ENCODE measurements at regions not wholly inside any gene's neighbourhood (a gene's known extent, or its start where the extent isn't known, plus 50 kb on each side); places are given as distances from the start of the nearest gene placed in this dataset.

DNA sequence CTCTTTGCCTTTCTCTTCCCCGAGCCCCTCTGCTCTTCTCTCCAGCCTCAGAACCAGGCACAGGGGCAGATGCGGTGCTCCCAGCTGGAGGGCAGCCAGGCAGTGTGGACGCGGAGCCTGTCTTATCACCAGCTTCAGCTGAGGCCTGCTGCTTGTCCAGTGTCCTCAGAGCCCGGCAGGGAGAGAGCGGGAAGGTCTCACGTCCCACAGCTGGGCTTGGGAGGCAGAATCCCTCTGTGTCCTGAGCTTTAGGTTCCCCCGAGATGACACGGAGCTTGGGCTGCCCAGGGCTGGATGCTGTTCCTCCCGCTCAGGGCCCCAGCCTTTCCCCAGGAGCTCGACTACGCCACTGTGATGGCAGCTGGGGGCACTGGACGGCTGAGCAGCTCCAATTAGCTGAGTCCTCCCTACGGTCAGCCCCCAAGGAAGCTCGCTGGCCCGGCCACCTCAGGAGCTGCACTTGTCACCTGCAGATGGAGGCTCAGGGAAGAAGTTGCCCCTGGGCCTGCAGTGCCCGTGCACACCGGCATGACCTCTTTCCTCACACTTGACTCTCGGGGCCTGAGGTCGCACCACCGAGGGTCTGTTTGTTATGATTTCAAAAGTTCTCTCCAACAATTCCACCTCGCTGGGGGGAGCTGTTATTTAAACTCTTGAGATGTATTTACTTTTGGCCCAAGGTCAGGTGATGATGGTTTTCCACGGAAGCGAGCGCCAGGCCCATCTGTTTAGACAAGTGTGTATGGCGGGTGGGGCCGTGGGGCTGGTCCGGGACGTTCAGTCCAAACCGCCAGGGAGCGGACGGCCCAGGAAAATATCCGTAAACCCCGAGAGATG lies 127.3 kb downstream of the SIK1 start:
- no peak for DNase-seq (ENCODE audit: low read depth in 1 of 2, low spot score in 1 of 2)
- in situ Hi-C loops (cut with HindIII; ENCODE audit: low pct_unique_long_range_greater_than_20kb, low sequenced_read_pairs), result no loop called here
- no peak for TF ChIP-seq JUND (IDR thresholded peaks at IDR 0.05; ENCODE audit: low read depth)

DNA sequence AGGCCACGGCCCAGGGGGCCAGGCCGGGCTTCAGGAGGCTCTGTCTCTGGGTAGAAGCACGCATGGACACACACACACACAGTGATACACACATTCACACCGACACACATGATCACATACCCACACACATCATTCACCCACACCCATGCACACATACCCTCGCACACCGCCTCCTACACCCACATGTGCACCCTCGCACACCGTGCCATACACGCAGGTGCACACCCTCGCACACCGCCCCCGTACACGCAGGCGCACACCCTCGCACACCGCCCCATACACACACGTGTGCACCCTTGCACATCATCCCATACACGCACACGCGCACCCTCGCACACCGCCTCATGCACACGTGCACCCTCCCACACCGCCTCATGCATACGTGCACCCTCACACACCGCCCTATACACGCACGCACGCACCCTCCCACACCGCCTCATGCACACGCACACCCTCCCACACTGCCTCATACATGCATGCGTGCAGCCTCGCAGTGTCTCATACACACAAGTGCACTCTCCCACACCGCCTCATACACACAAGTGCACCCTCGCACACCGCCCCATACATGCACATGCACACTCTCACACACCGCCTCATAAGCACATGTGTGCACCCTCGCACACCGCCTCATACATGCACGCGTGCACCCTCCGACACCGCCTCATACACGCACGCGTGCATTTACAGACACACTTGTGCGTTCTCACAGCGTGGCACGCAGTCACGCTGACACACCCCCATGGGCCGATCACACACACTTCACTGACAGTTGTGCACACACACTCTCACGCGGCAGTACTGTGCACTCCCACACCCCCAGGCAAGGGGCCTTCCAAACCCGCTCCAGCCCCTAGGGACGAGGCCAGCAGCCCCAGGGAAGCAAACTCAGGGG lies 128.1 kb downstream of the SIK1 start:
- in situ Hi-C loops (cut with HindIII; ENCODE audit: low pct_unique_long_range_greater_than_20kb, low sequenced_read_pairs), result no loop called here
- DNase-seq (ENCODE audit: low read depth in 1 of 2, low spot score in 1 of 2), result no peak
- TF ChIP-seq JUND (IDR thresholded peaks at IDR 0.05; ENCODE audit: low read depth), result no peak

DNA sequence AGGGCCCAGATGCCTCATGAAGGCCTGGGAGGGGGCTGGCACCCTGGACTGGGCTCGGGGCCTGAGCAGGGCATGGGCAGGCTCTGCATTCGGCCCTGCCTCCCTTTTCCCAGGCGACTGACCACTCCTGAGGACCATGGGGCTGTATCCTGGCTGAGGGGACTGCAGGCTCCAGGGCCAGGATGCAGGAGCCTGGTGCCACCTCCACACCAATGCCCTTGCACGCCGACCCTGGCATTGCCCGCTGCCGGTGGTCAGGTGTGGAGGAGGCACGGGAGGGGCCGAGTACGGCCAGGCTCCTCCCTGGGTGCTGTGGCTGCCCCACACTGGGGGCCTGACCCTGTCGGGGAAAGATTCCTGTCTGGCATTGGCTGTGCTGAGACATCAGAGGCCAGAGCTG lies 128.9 kb downstream of the SIK1 start:
- in situ Hi-C loops (cut with HindIII; ENCODE audit: low pct_unique_long_range_greater_than_20kb, low sequenced_read_pairs), result no loop called here
- DNase-seq (ENCODE audit: low read depth in 1 of 2, low spot score in 1 of 2), result no peak
- no peak for TF ChIP-seq JUND (IDR thresholded peaks at IDR 0.05; ENCODE audit: low read depth)

DNA sequence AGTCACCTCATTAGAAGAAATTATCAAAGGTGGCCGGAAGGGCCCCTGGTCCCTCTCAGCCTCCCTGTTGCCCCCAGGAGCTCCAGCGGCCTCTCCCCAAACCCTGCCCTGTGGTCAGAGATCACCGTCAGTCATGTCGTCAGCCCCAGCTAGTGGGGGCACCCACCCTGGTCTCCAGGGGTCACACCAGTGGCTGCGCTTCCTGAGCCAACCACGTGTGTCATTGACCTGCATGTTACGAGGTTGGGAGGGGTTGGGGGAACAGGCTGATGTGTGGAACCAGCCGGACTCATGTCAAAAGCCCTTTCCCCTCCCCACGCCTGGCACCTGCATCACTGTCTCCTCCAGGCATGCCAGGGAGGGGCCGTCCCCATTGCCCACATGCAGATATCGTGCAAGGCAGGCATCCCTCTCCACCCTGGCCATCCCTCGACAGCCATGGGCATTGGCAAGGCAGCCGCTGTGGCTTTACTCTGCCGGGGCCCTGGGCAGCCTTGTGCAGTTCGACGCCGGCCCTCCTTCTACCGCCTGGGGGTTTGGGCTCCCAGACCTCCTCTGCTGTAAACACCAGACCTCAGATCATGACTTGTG lies 128.7 kb downstream of the CRYAA start:
- DNase-seq (ENCODE audit: low read depth in 1 of 2, low spot score in 1 of 2), result no peak
- TF ChIP-seq JUND (IDR thresholded peaks at IDR 0.05; ENCODE audit: low read depth), result no peak
- in situ Hi-C loops (cut with HindIII; ENCODE audit: low pct_unique_long_range_greater_than_20kb, low sequenced_read_pairs), result no loop called here

DNA sequence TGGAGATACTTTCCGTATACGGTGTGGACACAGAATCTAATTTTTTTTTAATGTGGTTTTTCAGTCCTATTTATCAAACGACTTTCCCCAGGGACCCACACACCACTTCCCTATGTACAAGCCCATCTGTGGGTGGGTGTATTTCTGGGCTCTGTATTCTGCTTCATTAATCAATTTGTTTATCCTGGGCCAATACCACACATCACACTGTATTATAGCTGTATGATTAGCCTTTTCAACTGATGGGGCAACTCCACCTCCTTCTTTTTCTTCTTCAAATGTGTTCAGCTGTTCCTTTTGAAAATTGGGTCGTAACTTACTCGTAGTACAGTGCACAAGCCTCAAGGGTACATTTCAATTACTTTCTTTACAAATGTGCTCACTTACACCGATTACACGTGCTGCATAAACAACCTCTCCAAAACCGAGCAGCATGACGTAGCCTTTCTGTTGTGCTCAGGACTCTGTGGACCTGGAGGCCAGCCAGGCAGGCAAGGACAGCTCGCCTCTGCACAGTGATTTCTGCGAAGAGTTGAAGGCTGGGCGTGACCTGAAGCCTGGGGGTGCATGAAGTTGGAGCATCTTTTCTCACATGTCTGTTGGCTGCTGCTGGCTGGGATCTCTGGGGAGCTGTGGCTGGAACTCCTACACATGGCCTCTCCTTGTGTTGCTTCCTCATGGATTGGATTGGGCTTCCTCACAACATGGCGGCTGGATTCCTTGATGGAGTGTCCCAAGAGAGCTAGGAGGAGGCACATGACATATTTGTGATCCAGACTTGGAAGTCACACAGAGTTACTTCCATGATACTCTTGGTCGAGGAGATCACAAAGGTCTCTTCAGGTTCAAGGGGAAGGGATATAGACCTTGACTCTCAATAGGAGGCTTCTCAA lies 126.5 kb downstream of the CRYAA start:
- in situ Hi-C loops (cut with HindIII; ENCODE audit: low pct_unique_long_range_greater_than_20kb, low sequenced_read_pairs), result no loop called here

DNA sequence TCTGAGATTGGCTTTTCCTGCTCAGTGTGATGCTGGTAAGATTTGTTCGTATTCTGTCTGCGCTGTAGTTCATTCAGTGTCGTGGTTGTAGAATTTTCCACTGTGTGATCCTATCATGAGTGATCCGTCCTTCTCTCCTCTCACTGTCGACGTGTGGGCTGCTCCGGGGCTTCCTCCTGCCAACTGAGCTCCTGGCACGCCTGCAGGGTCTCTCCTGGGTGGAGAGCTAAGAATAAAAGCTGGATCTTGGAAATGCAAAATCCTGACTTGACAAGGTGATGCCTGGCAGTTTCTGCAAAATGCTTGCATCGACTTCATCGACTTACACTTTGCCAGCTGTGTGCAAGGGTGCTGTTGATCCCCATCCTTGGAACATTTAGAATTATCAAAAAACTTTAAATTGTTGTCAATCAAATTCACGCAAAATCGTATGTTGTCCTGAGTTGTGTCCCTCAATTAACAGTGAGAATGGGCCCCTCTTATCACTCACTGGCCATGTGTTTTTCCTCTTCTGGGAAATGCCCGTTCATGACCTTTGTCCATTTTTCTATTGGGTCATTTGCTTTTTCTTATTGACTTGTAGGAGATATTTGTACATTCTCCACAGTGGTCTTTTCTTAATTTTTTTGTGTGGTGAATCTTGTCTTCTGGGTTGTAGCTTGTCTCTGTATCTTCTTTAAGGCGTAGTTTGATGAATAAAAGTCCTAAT lies 125.5 kb downstream of the CRYAA start:
- in situ Hi-C loops (cut with HindIII; ENCODE audit: low pct_unique_long_range_greater_than_20kb, low sequenced_read_pairs), result no loop called here
- no peak for TF ChIP-seq JUND (IDR thresholded peaks at IDR 0.05; ENCODE audit: low read depth)
- no peak for DNase-seq (ENCODE audit: low read depth in 1 of 2, low spot score in 1 of 2)

More for the DNA sequence above, 126.5 kb downstream of the CRYAA start:
- DNase-seq (ENCODE audit: low read depth in 1 of 2, low spot score in 1 of 2), result no peak
- TF ChIP-seq JUND (IDR thresholded peaks at IDR 0.05; ENCODE audit: low read depth), result no peak

DNA sequence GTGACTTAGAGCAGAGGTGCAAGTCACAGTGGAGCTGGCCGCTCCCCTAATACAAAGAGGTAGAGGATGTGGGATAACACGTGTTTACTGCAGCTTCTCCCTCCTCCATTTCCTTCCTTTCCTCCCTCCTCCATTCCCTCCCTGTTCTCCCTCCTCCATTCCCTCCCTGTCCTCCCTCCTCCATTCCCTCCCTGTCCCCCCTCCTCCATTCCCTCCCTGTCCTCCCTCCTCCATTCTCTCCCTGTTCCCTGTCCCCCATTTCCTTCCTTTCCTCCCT lies 124.0 kb downstream of the CRYAA start:
- no peak for DNase-seq (ENCODE audit: low read depth in 1 of 2, low spot score in 1 of 2)
- TF ChIP-seq JUND (IDR thresholded peaks at IDR 0.05; ENCODE audit: low read depth), result no peak
- in situ Hi-C loops (cut with HindIII; ENCODE audit: low pct_unique_long_range_greater_than_20kb, low sequenced_read_pairs), result no loop called here

DNA sequence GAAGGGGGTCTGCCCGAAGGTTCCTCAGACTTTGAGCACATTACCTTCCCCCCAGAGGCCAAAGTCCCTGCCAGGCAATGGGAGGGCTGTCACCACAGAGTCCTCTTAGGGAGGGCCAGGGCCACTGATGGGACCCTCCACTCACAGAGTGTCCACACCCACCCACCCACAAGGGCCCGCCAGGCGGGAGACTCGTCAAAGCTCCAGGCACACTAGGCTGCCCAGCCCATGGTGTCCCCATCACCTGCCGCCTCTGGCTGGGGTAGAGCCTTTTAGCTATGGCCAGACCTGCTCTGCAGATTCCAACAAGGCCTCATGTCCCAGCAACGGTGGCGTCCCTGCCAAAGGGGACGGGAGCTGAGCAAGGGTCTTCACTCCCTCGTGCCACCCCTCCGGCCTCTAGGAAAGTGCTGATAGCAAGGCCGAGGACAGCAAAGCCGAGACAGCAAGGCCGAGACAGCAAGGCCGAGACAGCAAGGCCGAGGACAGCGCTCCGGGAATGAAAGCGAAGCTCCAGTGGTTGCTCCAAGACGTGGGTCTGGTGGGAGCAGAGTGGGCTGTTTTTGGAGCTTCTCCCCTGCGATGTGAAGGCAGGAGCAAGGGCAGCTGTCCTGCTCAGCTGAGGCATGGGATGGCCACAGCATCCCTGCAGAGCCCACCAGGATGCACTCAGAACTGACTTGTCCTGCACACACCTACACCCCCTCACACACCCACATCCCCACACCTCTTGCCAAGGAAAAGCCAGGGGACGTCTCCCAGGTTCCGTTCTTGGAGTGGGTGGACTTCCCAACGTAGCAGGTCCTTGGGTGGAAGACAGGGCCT lies 123.4 kb downstream of the CRYAA start:
- no peak for DNase-seq (ENCODE audit: low read depth in 1 of 2, low spot score in 1 of 2)
- in situ Hi-C loops (cut with HindIII; ENCODE audit: low pct_unique_long_range_greater_than_20kb, low sequenced_read_pairs), result no loop called here
- no peak for TF ChIP-seq JUND (IDR thresholded peaks at IDR 0.05; ENCODE audit: low read depth)

DNA sequence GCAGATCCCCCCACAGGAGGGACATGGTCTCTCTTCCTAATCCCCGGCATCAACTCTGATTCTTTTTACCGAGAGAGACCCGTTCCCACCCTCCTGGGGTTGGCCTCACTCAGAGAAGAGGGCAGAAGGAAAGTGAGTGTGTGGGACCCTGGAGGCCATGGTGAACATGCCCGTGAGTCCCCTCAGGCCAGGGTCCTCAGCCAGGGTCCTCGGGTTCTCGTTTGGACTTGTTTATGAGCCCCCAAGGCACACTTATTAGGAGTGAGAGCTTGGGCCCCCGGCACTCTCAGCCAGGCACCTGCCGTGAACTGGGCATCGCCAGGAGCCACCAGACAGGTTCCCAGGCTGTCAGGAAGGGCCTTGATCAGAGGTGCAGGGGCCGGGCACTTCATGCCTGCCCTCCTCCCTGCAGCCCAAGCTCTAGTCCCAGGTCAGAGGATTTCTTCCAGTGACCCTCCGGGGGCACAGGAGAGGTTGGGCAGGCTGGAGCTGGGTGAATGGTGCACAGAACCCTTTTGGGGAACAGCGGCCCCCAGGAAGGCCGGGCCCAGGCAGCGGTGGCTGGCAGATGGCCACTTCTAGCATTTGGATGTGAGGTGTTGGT lies 122.6 kb downstream of the CRYAA start:
- DNase-seq (ENCODE audit: low read depth in 1 of 2, low spot score in 1 of 2), result no peak
- no peak for TF ChIP-seq JUND (IDR thresholded peaks at IDR 0.05; ENCODE audit: low read depth)
- in situ Hi-C loops (cut with HindIII; ENCODE audit: low pct_unique_long_range_greater_than_20kb, low sequenced_read_pairs), result no loop called here

DNA sequence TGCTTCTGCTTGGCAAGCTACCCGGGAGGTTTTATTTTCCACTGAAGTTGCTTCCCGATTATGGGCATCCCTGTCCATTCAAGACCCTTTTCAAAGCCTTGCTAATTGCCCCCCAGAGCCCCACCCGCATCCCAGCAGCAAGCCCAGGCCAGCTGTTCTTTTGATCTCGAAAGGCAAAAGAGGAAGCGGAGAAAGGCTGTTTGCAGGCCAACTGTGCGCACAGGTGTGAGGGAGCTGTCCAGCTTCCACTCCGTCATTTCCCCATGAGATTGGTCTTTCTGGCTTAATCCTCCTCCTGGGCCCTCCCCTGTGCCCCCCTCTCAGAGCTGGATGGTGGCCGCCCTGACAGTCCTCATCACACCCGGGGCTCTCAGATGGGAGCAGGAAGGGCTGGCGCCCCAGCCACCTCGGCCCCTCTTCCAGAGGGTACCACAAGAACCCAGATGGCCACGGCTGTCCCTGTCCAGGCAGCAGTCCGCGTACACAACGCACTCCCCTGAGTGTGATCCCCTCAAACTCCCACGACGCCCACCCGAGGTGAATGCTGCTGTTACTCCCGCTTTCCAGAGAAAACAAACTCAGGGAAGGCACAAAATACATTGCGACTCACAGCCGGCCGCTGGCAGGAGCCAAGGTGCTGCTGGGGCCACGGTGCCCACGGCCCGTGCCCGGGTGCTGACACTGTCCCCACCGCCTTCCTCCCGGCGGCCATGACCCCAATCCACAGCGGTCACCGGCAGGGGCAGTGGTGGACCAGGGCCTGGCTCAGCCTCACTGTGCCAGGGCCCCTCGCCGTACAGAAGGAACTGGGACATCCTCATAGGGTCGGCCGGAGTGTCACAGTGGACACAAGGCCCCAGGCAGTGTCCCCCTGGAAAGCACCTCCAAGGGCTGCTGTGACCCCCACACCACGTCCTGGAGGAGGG lies 121.9 kb downstream of the CRYAA start:
- no peak for DNase-seq (ENCODE audit: low read depth in 1 of 2, low spot score in 1 of 2)
- in situ Hi-C loops (cut with HindIII; ENCODE audit: low pct_unique_long_range_greater_than_20kb, low sequenced_read_pairs), result no loop called here
- TF ChIP-seq JUND (IDR thresholded peaks at IDR 0.05; ENCODE audit: low read depth), result no peak

Measured in T47D (cell line).